ENCODE measurements at regions not wholly inside any gene's neighbourhood (a gene's known extent, or its start where the extent isn't known, plus 50 kb on each side); places are given as distances from the start of the nearest gene placed in this dataset.

DNA sequence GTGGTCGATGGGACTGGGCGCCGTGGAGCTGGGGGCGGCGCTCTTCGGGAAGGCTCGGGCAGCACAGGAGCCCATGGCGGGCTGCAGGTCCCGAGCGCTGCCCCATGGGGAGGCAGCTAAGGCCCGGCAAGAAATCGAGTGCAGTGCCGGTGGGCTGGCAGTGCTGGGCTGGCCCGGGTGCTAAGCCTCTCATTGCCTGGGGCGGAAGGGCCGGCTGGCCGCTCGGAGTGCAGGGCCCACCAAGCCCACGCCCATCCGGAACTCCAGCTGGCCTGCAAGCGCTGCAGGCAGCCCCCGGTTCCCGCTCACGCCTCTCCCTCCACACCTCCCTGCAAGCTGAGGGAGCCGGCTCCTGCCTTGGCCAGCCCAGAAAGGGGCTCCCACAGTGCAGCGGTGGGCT is 748.4 kb upstream of the NRXN1 start:
- TF ChIP-seq, protein P1, sequence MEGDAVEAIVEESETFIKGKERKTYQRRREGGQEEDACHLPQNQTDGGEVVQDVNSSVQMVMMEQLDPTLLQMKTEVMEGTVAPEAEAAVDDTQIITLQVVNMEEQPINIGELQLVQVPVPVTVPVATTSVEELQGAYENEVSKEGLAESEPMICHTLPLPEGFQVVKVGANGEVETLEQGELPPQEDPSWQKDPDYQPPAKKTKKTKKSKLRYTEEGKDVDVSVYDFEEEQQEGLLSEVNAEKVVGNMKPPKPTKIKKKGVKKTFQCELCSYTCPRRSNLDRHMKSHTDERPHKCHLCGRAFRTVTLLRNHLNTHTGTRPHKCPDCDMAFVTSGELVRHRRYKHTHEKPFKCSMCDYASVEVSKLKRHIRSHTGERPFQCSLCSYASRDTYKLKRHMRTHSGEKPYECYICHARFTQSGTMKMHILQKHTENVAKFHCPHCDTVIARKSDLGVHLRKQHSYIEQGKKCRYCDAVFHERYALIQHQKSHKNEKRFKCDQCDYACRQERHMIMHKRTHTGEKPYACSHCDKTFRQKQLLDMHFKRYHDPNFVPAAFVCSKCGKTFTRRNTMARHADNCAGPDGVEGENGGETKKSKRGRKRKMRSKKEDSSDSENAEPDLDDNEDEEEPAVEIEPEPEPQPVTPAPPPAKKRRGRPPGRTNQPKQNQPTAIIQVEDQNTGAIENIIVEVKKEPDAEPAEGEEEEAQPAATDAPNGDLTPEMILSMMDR (IDR thresholded peaks at IDR 0.05 in 4 of 5, conservative IDR thresholded peaks at IDR 0.05 in 1 of 5), result no peak
- TF ChIP-seq POLR2A (IDR thresholded peaks at IDR 0.05), result no peak

Measured in gastrocnemius medialis (tissue), 4 donors.